Type B pancreatic cell (in vitro differentiated cells): ENCODE measurements at regions not wholly inside any gene's neighbourhood (a gene's known extent, or its start where the extent isn't known, plus 50 kb on each side); places are given as distances from the start of the nearest gene placed in this dataset.
"Not testable (repeated sequence)": the region's sequence is repeated elsewhere in the genome, so short reads cannot be mapped to it uniquely, and the experiment has no call there.

ENCODE experiments used
- DNase-seq: peaks from one replicate; pipeline ENCODE4 v3.0.0; 2021; ENCODE audit warnings: mixed read lengths; ENCODE audit not compliant: unreplicated experiment; ENCODE audit errors: extremely low spot score
- H3K27ac Mint-ChIP-seq: 2 replicates; pipeline ENCODE4 v1.8.0; 2021; ENCODE audit warnings: mild to moderate bottlenecking, mixed read lengths
- H3K27me3 Mint-ChIP-seq: 2 replicates; pipeline ENCODE4 v1.8.0; 2021; ENCODE audit warnings: mixed read lengths
- H3K36me3 Mint-ChIP-seq: 2 replicates; pipeline ENCODE4 v1.8.0; 2021; ENCODE audit warnings: mixed read lengths
- H3K4me1 Mint-ChIP-seq: one replicate; pipeline ENCODE4 v1.8.0; 2021; ENCODE audit warnings: mixed read lengths; ENCODE audit not compliant: unreplicated experiment
- H3K4me3 Mint-ChIP-seq: 2 replicates; pipeline ENCODE4 v1.8.0; 2021; ENCODE audit warnings: mild to moderate bottlenecking, mixed read lengths
- H3K9me3 Mint-ChIP-seq: 2 replicates; pipeline ENCODE4 v1.8.0; 2021; ENCODE audit warnings: mixed read lengths
- TF ChIP-seq, protein P1 (sequence below): fragments of 200-600 bp; sonication (generic); conservative IDR thresholded peaks from 2 replicates; pipeline ENCODE4 v1.5.0; 2021; ENCODE audit warnings: antibody characterized with exemption, mild to moderate bottlenecking

DNA sequence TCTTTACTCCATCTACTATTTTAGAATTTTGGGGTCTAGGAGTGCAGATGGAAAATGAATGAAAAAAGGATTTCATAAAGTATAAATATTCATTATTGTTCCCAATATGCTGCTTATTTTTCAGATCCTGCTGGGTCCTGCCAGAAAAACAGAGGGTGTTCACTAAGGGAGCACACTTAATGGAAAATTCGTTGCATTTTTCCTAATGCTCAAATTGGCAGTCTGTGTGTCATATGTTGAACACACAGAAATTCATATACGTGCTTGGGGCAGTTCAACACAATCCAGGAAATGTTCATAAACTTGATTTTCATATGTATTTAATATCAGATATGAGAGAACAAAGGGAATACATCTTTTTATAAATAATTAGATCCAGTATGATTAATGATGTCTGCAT is 1019.4 kb downstream of the EPHA7 start:
- H3K4me1 Mint-ChIP-seq, result no peaks in the 10 kb centered on the region
- no peak overlapping the region for H3K27ac Mint-ChIP-seq
- H3K27me3 Mint-ChIP-seq, result no peaks in the 10 kb centered on the region
- TF ChIP-seq, protein P1, sequence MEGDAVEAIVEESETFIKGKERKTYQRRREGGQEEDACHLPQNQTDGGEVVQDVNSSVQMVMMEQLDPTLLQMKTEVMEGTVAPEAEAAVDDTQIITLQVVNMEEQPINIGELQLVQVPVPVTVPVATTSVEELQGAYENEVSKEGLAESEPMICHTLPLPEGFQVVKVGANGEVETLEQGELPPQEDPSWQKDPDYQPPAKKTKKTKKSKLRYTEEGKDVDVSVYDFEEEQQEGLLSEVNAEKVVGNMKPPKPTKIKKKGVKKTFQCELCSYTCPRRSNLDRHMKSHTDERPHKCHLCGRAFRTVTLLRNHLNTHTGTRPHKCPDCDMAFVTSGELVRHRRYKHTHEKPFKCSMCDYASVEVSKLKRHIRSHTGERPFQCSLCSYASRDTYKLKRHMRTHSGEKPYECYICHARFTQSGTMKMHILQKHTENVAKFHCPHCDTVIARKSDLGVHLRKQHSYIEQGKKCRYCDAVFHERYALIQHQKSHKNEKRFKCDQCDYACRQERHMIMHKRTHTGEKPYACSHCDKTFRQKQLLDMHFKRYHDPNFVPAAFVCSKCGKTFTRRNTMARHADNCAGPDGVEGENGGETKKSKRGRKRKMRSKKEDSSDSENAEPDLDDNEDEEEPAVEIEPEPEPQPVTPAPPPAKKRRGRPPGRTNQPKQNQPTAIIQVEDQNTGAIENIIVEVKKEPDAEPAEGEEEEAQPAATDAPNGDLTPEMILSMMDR, result no peak
- H3K36me3 Mint-ChIP-seq, result no peaks in the 10 kb centered on the region
- H3K4me3 Mint-ChIP-seq, result no peak overlapping the region
- no peak for DNase-seq
- no peaks in the 10 kb centered on the region for H3K9me3 Mint-ChIP-seq

GRCh38 chr6:92388706-92389105 is 1030.7 kb downstream of the EPHA7 start:
- not testable (repeated sequence) for H3K27me3 Mint-ChIP-seq, DNase-seq, H3K9me3 Mint-ChIP-seq

DNA sequence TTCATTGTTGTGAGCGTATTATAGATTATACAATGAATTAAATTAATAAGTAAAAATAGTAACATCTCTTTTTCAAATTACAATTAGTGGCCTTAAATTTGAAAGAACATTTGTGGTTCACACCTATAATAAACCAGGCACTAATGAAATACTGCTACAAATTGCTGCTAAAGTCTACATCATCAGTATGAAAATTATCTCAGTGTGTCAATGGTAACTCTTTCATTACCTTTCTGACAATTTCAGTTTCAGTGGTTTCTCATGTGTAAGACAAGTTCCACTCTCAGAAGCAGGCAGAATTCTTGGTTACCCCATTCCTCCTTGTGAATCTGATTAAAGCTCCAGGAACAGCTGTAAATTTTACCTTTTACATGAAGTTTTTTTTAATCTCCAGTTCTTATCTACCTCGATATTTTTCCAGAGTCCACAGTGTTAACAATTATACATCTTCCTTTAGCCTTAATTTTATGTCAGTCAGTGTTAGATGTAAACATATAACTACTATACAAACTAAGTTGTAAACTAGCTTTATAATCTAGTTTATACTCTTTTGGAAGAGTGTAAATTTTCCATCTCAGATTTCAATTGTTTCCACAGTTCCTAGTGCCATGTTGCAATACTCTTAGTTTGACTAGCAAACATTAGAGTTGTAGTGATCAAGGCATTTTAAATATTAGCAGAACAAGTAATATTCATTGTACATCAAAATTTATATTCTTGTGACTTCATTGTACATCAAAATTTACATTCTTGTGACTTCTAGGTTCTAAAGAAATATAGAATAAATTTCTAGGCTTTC is 1038.4 kb downstream of the EPHA7 start:
- TF ChIP-seq, protein P1, result no peak
- Mint-ChIP-seq H3K4me3 (no peak overlapping the region), H3K9me3 (no peaks in the 10 kb centered on the region), H3K27me3 (no peaks in the 10 kb centered on the region), H3K27ac (no peak overlapping the region), H3K36me3 (no peaks in the 10 kb centered on the region), H3K4me1 (no peaks in the 10 kb centered on the region)
- DNase-seq, result no peak

More at GRCh38 chr6:92388706-92389105, 1030.7 kb downstream of the EPHA7 start:
- H3K27ac Mint-ChIP-seq, H3K4me1 Mint-ChIP-seq, H3K4me3 Mint-ChIP-seq, H3K36me3 Mint-ChIP-seq: not testable (repeated sequence)

DNA sequence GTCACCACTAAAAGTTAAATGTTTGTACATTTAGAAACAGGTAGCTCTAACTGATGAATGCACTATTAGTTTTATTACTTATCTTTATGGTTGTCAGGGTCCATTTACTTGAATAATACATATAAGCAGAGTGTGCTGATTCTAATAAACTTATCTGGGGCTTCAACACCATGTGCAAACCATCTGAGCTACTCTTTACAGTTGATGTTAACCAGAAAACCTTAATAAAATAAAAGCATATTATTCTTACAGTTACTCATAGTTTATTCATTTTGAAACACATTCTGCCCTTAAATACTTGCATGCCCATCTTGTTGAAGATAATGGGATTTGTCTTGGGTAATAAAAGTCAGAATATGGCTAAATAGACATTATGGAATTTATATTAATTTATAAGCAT is 1042.2 kb downstream of the EPHA7 start:
- H3K27me3 Mint-ChIP-seq, result no peaks in the 10 kb centered on the region
- H3K27ac Mint-ChIP-seq, result no peak overlapping the region
- TF ChIP-seq, protein P1, result no peak
- no peaks in the 10 kb centered on the region for H3K4me1 Mint-ChIP-seq
- no peaks in the 10 kb centered on the region for H3K36me3 Mint-ChIP-seq
- H3K9me3 Mint-ChIP-seq, result no peaks in the 10 kb centered on the region
- no peak overlapping the region for H3K4me3 Mint-ChIP-seq
- no peak for DNase-seq

- no peak for DNase-seq
- TF ChIP-seq, protein P1, result no peak
- Mint-ChIP-seq H3K27ac (no peak overlapping the region), H3K27me3 (no peaks in the 10 kb centered on the region), H3K4me1 (no peaks in the 10 kb centered on the region), H3K4me3 (no peak overlapping the region), H3K9me3 (no peaks in the 10 kb centered on the region), H3K36me3 (no peaks in the 10 kb centered on the region)
Observed at GRCh38 chr6:92376691-92377090, 1042.7 kb downstream of the EPHA7 start.
